ENCODE measurements at regions not wholly inside any gene's neighbourhood (a gene's known extent, or its start where the extent isn't known, plus 50 kb on each side); places are given as distances from the start of the nearest gene placed in this dataset.

DNA sequence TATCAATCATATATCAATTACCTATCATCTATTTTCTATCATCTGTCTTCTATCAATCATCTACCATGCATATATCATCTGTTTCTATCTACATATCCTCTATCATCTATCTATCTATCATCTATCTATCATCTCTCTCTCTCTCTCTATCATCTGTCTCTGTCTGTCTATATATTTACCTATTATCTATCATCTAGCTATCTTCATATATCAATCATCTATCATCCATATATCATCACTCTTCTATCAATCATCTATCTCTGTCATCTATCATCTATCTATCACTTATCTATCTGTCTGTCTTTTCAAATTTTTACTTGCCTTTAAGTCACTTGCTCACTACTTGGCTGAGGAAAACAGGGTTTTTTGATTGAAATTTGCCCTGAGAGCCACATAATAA lies 592.3 kb downstream of the DCDC2C start (continued):
- TF ChIP-seq ZNF549 (tag by site-specific recombination; IDR thresholded peaks at IDR 0.05) (no peak), ZNF626 (tag by site-specific recombination; IDR thresholded peaks at IDR 0.05) (no peak), GLI2 (tag by site-specific recombination; IDR thresholded peaks at IDR 0.05; ENCODE audit: borderline replicate concordance, low read depth) (no peak), ZNF624 (tag by site-specific recombination; IDR thresholded peaks at IDR 0.05) (no peak), GLIS2 (tag by site-specific recombination; IDR thresholded peaks at IDR 0.05) (no peak), ZNF2 (tag by site-specific recombination; IDR thresholded peaks at IDR 0.05) (no peak), ZNF558 (tag by site-specific recombination; IDR thresholded peaks at IDR 0.05) (no peak)
- TF ChIP-seq, protein P1, sequence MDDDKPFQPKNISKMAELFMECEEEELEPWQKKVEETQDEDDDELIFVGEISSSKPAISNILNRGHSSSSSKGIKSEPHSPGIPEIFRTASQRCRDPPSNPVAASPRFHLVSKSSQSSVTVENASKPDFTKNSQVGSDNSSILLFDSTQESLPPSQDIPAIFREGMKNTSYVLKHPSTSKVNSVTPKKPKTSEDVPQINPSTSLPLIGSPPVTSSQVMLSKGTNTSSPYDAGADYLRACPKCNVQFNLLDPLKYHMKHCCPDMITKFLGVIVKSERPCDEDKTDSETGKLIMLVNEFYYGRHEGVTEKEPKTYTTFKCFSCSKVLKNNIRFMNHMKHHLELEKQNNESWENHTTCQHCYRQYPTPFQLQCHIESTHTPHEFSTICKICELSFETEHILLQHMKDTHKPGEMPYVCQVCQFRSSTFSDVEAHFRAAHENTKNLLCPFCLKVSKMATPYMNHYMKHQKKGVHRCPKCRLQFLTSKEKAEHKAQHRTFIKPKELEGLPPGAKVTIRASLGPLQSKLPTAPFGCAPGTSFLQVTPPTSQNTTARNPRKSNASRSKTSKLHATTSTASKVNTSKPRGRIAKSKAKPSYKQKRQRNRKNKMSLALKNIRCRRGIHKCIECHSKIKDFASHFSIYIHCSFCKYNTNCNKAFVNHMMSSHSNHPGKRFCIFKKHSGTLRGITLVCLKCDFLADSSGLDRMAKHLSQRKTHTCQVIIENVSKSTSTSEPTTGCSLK (tag by site-specific recombination; IDR thresholded peaks at IDR 0.05): no peak

DNA sequence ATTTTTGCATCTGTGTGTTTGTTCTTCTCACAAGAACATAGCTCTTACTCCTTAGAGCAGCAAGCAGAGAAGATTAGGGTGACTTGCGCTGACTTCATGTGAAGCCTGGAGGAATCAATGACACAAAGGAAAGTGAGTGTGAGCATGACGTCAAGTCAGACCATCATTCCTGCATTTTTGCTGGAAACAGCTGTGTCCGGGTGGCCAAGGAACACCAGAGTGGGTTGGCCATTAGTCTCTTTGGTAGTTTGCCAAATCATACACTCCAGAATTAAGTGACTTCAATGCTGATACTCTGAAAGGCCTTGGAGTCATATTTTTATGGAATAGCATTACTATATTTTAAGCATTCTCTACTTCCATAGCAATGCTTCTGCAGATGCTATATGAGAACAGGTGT lies 597.2 kb downstream of the DCDC2C start:
- H3K4me3 ChIP-seq (ENCODE audit: low read depth, low read length): no peak overlapping the region
- H3K27ac ChIP-seq (ENCODE audit: extremely low read depth, low read depth, low read length): no peak overlapping the region
- TF ChIP-seq WT1 (tag by site-specific recombination; IDR thresholded peaks at IDR 0.05) (no peak), ZNF132 (tag by site-specific recombination; IDR thresholded peaks at IDR 0.05; ENCODE audit: borderline replicate concordance) (no peak)
- no peaks in the 10 kb centered on the region for H3K36me3 ChIP-seq (ENCODE audit: control insufficient read depth in 2 of 2, insufficient read depth in 1 of 2, low read length in 2 of 2)
- POLR2A ChIA-PET: no interaction called here
- CTCF ChIA-PET: no interaction called here
- no peaks in the 10 kb centered on the region for H3K4me1 ChIP-seq (ENCODE audit: control insufficient read depth, insufficient read depth, low read length)
- no peaks in the 10 kb centered on the region for H3K9me3 ChIP-seq (ENCODE audit: control insufficient read depth, insufficient read depth, low read depth, low read length)

DNA sequence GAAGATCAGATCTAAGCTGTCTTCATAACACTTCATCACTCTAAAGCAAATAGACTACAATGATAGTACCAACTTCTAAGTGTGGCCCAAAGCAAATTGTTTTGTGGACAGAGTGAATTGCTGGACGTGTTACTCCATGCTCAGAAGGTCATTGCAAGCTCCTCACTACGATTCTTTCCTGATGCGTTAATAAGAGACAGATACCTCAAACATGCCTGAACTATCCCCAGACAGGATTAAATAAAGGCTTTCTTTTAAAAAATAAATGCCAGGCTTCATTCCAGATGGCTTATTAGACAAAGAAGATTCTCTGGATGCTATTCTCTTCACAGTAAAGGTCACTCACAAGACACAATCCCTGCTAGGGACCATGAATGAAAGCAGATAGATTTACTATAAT lies 621.2 kb downstream of the DCDC2C start:
- H3K4me3 ChIP-seq (ENCODE audit: low read depth, low read length): no peak overlapping the region
- no peaks in the 10 kb centered on the region for H3K36me3 ChIP-seq (ENCODE audit: control insufficient read depth in 2 of 2, insufficient read depth in 1 of 2, low read length in 2 of 2)
- ChIA-PET CTCF (no interaction called here), POLR2A (no interaction called here)
- no peaks in the 10 kb centered on the region for H3K9me3 ChIP-seq (ENCODE audit: control insufficient read depth, insufficient read depth, low read depth, low read length)
- no peaks in the 10 kb centered on the region for H3K4me1 ChIP-seq (ENCODE audit: control insufficient read depth, insufficient read depth, low read length)
- TF ChIP-seq ZNF670 (tag by site-specific recombination; IDR thresholded peaks at IDR 0.05; ENCODE audit: low read depth) (no peak), BCL11A (tag by site-specific recombination; IDR thresholded peaks at IDR 0.05; ENCODE audit: low read depth) (no peak), ZNF157 (tag by site-specific recombination; IDR thresholded peaks at IDR 0.05) (no peak), ZNF660 (tag by site-specific recombination; IDR thresholded peaks at IDR 0.05) (no peak), ZNF473 (tag by site-specific recombination; IDR thresholded peaks at IDR 0.05) (no peak), WT1 (tag by site-specific recombination; IDR thresholded peaks at IDR 0.05) (no peak), HOXC10 (CRISPR knock-in tag; IDR thresholded peaks at IDR 0.05) (no peak), RBAK (tag by site-specific recombination; IDR thresholded peaks at IDR 0.05) (no peak), OVOL3 (tag by site-specific recombination; IDR thresholded peaks at IDR 0.05) (no peak), ZBTB20 (tag by site-specific recombination; IDR thresholded peaks at IDR 0.05) (no peak)
- TF ChIP-seq, protein P2, sequence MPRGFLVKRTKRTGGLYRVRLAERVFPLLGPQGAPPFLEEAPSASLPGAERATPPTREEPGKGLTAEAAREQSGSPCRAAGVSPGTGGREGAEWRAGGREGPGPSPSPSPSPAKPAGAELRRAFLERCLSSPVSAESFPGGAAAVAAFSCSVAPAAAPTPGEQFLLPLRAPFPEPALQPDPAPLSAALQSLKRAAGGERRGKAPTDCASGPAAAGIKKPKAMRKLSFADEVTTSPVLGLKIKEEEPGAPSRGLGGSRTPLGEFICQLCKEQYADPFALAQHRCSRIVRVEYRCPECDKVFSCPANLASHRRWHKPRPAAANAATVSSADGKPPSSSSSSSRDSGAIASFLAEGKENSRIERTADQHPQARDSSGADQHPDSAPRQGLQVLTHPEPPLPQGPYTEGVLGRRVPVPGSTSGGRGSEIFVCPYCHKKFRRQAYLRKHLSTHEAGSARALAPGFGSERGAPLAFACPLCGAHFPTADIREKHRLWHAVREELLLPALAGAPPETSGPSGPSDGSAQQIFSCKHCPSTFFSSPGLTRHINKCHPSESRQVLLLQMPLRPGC (tag by site-specific recombination; IDR thresholded peaks at IDR 0.05): no peak
- TF ChIP-seq, protein P3, sequence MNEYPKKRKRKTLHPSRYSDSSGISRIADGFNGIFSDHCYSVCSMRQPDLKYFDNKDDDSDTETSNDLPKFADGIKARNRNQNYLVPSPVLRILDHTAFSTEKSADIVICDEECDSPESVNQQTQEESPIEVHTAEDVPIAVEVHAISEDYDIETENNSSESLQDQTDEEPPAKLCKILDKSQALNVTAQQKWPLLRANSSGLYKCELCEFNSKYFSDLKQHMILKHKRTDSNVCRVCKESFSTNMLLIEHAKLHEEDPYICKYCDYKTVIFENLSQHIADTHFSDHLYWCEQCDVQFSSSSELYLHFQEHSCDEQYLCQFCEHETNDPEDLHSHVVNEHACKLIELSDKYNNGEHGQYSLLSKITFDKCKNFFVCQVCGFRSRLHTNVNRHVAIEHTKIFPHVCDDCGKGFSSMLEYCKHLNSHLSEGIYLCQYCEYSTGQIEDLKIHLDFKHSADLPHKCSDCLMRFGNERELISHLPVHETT (tag by site-specific recombination; IDR thresholded peaks at IDR 0.05): no peak
- TF ChIP-seq, protein P4, sequence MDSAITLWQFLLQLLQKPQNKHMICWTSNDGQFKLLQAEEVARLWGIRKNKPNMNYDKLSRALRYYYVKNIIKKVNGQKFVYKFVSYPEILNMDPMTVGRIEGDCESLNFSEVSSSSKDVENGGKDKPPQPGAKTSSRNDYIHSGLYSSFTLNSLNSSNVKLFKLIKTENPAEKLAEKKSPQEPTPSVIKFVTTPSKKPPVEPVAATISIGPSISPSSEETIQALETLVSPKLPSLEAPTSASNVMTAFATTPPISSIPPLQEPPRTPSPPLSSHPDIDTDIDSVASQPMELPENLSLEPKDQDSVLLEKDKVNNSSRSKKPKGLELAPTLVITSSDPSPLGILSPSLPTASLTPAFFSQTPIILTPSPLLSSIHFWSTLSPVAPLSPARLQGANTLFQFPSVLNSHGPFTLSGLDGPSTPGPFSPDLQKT (IDR thresholded peaks at IDR 0.05; ENCODE audit: borderline replicate concordance, low read depth, low read length): no peak
- TF ChIP-seq, protein P5, sequence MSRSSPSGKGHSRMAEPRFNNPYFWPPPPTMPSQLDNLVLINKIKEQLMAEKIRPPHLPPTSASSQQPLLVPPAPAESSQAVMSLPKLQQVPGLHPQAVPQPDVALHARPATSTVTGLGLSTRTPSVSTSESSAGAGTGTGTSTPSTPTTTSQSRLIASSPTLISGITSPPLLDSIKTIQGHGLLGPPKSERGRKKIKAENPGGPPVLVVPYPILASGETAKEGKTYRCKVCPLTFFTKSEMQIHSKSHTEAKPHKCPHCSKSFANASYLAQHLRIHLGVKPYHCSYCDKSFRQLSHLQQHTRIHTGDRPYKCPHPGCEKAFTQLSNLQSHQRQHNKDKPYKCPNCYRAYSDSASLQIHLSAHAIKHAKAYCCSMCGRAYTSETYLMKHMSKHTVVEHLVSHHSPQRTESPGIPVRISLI (tag by site-specific recombination; IDR thresholded peaks at IDR 0.05): no peak
- H3K27ac ChIP-seq (ENCODE audit: extremely low read depth, low read depth, low read length): no peak overlapping the region
